ENCODE measurements at regions not wholly inside any gene's neighbourhood (a gene's known extent, or its start where the extent isn't known, plus 50 kb on each side); places are given as distances from the start of the nearest gene placed in this dataset.
"Not testable (repeated sequence)": the region's sequence is repeated elsewhere in the genome, so short reads cannot be mapped to it uniquely, and the experiment has no call there.

GRCh38 chr14:106185174-106185836 is 658.9 kb downstream of the TMEM121 start:
- not testable (repeated sequence) for DNase-seq

- DNase-seq = no peak
Observed at GRCh38 chr14:106185837-106186233, 659.5 kb downstream of the TMEM121 start.

- no peak for DNase-seq
Observed at GRCh38 chr14:106187216-106187615, 660.8 kb downstream of the TMEM121 start.

GRCh38 chr14:106192701-106193100 is 666.3 kb downstream of the TMEM121 start:
- not testable (repeated sequence) for DNase-seq

- DNase-seq = peak; percentile 0
Observed at GRCh38 chr14:106196459-106196858, 670.1 kb downstream of the TMEM121 start.

GRCh38 chr14:106197264-106197663 is 670.9 kb downstream of the TMEM121 start:
- not testable (repeated sequence) for DNase-seq

- DNase-seq = no peak
Observed at GRCh38 chr14:106199097-106199496, 672.7 kb downstream of the TMEM121 start.

GRCh38 chr14:106200541-106201315 is 674.3 kb downstream of the TMEM121 start:
- DNase-seq = no peak

- no peak for DNase-seq
Observed at GRCh38 chr14:106201376-106201775, 675.0 kb downstream of the TMEM121 start.

GRCh38 chr14:106203438-106203837 is 677.1 kb downstream of the TMEM121 start:
- no peak for DNase-seq

- no peak for DNase-seq
Observed at GRCh38 chr14:106204063-106204462, 677.7 kb downstream of the TMEM121 start.

GRCh38 chr14:106207316-106207715 is 680.9 kb downstream of the TMEM121 start:
- no peak for DNase-seq

GRCh38 chr14:106208794-106209193 is 682.4 kb downstream of the TMEM121 start:
- no peak for DNase-seq

GRCh38 chr14:106209755-106210154 is 683.4 kb downstream of the TMEM121 start:
- no peak for DNase-seq

GRCh38 chr14:106210650-106211049 is 684.3 kb downstream of the TMEM121 start:
- no peak for DNase-seq

GRCh38 chr14:106211334-106211900 is 685.0 kb downstream of the TMEM121 start:
- no peak for DNase-seq

- DNase-seq = no peak
Observed at GRCh38 chr14:106215229-106215628, 688.8 kb downstream of the TMEM121 start.

GRCh38 chr14:106216679-106217078 is 690.3 kb downstream of the TMEM121 start:
- no peak for DNase-seq

- no peak for DNase-seq
Observed at GRCh38 chr14:106218174-106218573, 691.8 kb downstream of the TMEM121 start.

GRCh38 chr14:106222311-106222710 is 695.9 kb downstream of the TMEM121 start:
- DNase-seq = no peak

- no peak for DNase-seq
Observed at GRCh38 chr14:106222731-106223130, 696.3 kb downstream of the TMEM121 start.

GRCh38 chr14:106227793-106228192 is 701.4 kb downstream of the TMEM121 start:
- DNase-seq = no peak

- DNase-seq = no peak
Observed at GRCh38 chr14:106228541-106229158, 702.3 kb downstream of the TMEM121 start.

- DNase-seq = no peak
Observed at GRCh38 chr14:106230071-106230470, 703.7 kb downstream of the TMEM121 start.
